LoVo (cell line): ENCODE measurements at regions not wholly inside any gene's neighbourhood (a gene's known extent, or its start where the extent isn't known, plus 50 kb on each side); places are given as distances from the start of the nearest gene placed in this dataset.

Experiments used
- DNase-seq: peaks from one replicate; pipeline ENCODE4 v3.0.0-alpha.2; 2016; ENCODE audit warnings: low spot score

DNA sequence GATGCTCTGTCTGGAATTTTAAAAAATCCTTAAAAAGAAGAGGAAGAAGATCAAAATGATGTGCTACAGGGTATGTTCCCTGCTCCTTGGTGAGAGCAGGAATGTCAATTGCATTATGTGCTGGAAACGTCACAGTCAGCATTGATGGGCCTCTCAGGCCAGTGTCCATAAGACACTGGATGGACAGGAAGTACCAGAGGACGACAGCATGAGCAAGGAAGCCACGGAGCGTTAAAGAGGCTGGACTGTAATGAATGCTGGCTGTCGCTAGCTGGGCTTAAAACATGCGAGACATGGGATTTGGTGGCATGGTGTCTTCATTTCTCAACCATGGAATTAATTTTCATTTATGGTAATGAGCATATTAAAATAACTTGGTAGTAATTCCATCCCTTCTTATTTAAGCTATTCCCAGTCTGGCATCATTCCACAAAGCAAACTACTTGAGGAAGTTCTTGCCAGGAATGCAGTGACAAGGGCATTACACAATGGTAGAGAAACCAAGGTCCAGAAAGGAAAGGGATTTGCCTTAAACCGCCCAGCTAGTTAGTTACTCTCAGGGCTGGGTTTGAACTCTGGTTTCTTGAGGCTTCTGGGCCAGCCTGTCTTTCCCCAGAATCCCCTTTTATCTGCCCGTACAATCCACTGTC is 166.6 kb upstream of the SOX4 start:
- no peak for DNase-seq

- DNase-seq = no peak
Observed at GRCh38 chr6:21429291-21429690, 164.3 kb upstream of the SOX4 start.

- DNase-seq = no peak
Observed at GRCh38 chr6:21431526-21431925, 162.0 kb upstream of the SOX4 start.

DNA sequence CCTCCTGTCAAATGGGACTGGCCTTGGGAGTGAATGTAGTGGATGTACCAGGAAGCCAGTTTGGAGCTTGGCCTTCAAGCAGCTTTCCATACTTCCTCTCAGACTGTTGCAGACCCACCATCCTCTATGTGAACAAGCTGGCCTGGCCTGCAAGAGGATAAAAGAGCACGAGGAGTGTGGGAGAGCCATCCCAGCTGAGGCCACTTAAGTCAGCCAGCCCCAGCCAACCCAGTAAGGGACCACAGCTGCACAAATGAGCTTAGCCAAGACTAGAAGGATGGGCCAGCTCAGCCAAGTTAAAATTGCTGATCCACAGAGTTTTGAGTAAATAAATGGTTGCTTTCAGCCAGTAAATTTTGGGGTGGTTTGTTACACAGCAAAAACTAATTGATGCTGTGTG is 156.9 kb upstream of the SOX4 start:
- DNase-seq = no peak

GRCh38 chr6:21437581-21437980 is 156.0 kb upstream of the SOX4 start:
- DNase-seq = no peak

DNA sequence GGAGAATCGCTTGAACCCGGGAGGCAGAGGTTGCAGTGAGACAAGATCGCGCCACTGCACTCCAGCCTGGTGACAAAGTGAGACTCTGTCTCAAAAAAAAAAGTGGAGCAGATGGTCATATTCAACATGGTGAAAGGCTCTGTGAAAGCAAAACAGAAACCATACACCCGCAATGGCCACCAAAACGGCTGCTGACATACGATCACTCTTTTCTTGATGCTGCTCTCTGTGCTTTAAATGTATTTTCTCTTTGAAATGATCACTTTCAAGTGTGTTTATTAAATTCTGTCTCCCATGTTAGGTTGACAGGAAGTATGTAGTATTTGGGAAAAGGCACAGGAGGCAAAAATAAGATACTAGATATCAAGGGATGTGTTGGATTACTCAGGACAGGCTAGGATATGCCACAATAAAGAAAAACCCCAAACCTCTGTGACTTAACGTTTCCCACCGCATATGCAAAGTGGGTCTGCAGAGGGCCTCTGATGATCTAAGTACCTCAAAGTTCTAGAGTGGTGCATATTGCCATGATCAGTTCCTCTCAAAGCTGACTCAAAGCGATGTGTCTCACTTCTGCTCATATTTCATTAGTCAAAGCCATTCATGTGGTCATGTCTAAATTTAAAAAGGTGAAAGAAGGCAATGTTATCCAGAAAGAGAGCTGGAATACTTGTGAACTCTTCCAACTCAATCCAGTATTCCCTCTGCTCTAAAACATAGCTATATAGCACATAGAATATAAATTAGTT is 155.1 kb upstream of the SOX4 start:
- no peak for DNase-seq

DNA sequence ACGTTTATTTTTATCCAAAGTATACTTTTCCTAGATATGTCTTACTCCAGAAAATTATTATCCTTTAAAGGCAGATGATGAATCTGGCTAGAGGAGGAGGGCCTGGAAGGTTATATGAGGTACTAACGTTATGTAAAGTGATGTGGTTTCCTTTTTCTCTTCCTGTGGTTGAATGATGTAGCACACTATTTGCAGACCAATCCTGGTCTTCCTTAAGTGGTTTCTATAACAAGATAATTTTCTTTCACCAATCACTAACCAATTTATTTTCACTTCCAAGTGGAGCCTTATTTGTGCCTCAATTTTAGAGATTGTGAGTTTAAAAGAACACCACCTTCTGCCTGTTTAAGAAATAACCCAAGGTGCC is 154.6 kb upstream of the SOX4 start:
- DNase-seq = no peak

DNA sequence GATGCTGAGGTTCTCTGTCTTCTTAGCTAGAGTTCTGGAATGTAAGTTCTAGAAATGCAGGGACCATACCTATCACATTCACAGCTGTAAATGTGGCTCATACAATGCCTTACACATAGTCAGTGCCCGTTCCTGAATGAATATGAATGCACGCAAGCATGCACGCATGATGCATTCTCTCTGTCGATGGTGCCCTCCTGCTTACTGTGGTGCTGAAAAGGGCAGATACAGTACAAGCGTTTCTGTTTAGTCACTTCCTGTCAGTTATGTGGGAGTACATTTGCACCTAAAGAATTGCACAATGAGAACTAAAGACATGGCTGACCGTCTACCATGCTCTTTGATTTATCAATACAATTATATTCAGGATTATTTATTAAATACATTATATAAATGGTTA is 152.2 kb upstream of the SOX4 start:
- DNase-seq = no peak

DNA sequence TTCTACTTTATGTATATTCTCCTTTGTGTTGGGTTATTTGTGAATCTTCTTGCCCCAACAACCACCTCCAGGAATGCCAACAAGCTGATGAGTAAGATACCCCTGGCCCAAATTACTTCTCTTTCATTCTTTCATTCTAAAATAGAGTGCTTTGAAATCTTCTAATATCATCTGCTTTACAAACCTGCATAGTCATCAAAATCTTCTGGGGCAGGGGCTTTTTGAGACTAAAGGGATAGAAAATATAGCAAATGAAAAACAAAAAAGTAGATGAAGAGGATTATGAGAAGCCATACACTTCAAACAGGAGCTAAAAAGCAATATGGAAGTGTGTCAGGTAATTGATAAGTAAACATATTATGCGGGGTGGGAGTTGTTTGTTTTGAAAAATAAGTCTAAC is 150.7 kb upstream of the SOX4 start:
- DNase-seq = no peak

GRCh38 chr6:21444711-21445260 is 148.8 kb upstream of the SOX4 start:
- no peak for DNase-seq

- no peak for DNase-seq
Observed at GRCh38 chr6:21447987-21448386, 145.6 kb upstream of the SOX4 start.

GRCh38 chr6:21448485-21449109 is 145.0 kb upstream of the SOX4 start:
- no peak for DNase-seq

GRCh38 chr6:21450149-21450548 is 143.4 kb upstream of the SOX4 start:
- DNase-seq = no peak

GRCh38 chr6:21450628-21451027 is 142.9 kb upstream of the SOX4 start:
- no peak for DNase-seq

- no peak for DNase-seq
Observed at GRCh38 chr6:21451546-21452013, 142.0 kb upstream of the SOX4 start.

GRCh38 chr6:21454262-21454661 is 139.3 kb upstream of the SOX4 start:
- no peak for DNase-seq

- no peak for DNase-seq
Observed at GRCh38 chr6:21455071-21455470, 138.5 kb upstream of the SOX4 start.

DNA sequence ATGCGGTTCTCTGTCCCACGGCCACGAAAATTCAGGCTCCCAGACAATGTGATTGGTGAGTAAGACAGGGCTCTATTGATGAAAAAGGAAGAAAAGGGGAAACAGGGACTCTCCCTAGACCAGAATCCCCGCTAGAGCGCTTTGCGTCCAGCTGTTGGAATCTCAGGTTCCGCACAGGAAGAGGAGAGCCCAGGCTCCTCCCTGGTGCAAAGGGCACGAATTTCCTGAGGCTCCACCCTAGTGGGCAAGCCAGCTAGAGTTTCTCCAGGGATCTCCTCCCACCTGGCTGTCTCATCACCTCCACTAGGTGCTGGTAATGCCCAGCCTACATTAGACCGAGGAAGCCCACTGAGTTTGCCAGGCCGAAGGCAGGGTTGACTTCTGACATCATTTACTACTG is 135.9 kb upstream of the SOX4 start:
- no peak for DNase-seq

GRCh38 chr6:21459641-21460040 is 133.9 kb upstream of the SOX4 start:
- no peak for DNase-seq

- DNase-seq = no peak
Observed at GRCh38 chr6:21461844-21462518, 131.6 kb upstream of the SOX4 start.

GRCh38 chr6:21462519-21462852 is 131.1 kb upstream of the SOX4 start:
- DNase-seq = no peak

DNA sequence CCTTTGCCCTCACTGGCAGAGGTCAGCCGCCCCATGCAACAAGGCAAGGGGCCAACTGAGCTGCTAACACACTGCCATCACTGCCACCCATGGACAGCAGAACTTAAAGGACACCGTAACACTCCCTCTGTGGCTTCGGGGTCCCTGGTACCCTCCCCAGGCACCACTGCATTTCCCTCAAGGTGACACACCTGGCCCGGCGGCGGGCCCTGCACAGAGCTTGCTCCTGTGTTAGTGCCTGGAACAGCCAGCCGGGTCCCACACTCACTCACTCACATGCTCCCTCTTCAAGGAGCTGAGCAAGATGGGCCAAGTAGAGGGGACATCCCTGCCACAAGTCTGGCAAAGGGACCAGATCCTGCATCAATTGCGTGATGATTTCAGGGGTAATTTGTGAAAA is 126.5 kb upstream of the SOX4 start:
- DNase-seq = no peak

GRCh38 chr6:21468461-21468860 is 125.1 kb upstream of the SOX4 start:
- DNase-seq = no peak
